Stimulated activated CD4-positive, alpha-beta T cell treated with anti-CD3 and anti-CD28 coated beads, Interleukin-15, amount 100 ng/mL, for 24 hours (primary cell): ENCODE measurements at regions not wholly inside any gene's neighbourhood (a gene's known extent, or its start where the extent isn't known, plus 50 kb on each side); places are given as distances from the start of the nearest gene placed in this dataset.

Experiments used
- DNase-seq: peaks from one replicate; pipeline ENCODE4 v3.0.0-alpha.2; 2020

- DNase-seq = peak; percentile 71
Measured at GRCh38 chr13:33723772-33724435, 94.0 kb upstream of the RFC3 start.

GRCh38 chr13:33725340-33725739, 92.6 kb upstream of the RFC3 start:
- DNase-seq = no peak

- no peak for DNase-seq
Measured at GRCh38 chr13:33727297-33728083, 90.5 kb upstream of the RFC3 start.

- DNase-seq = no peak
Measured at GRCh38 chr13:33728271-33729037, 89.5 kb upstream of the RFC3 start.

- no peak for DNase-seq
Measured at GRCh38 chr13:33730147-33730546, 87.8 kb upstream of the RFC3 start.

- no peak for DNase-seq
Measured at GRCh38 chr13:33730619-33731018, 87.3 kb upstream of the RFC3 start.

- no peak for DNase-seq
Measured at GRCh38 chr13:33735276-33735675, 82.7 kb upstream of the RFC3 start.

GRCh38 chr13:33739254-33739653, 78.7 kb upstream of the RFC3 start:
- no peak for DNase-seq

GRCh38 chr13:33740134-33740538, 77.8 kb upstream of the RFC3 start:
- no peak for DNase-seq

- no peak for DNase-seq
Measured at GRCh38 chr13:33742321-33742720, 75.6 kb upstream of the RFC3 start.

GRCh38 chr13:33743438-33744368, 74.2 kb upstream of the RFC3 start:
- peak; percentile 12 for DNase-seq

GRCh38 chr13:33744589-33745369, 73.2 kb upstream of the RFC3 start:
- DNase-seq = no peak

GRCh38 chr13:33745370-33746324, 72.3 kb upstream of the RFC3 start:
- no peak for DNase-seq

- DNase-seq = no peak
Measured at GRCh38 chr13:33746867-33747266, 71.1 kb upstream of the RFC3 start.

- no peak for DNase-seq
Measured at GRCh38 chr13:33751151-33751550, 66.8 kb upstream of the RFC3 start.

- DNase-seq = no peak
Measured at GRCh38 chr13:33752094-33752493, 65.9 kb upstream of the RFC3 start.

GRCh38 chr13:33752597-33752996, 65.4 kb upstream of the RFC3 start:
- no peak for DNase-seq

GRCh38 chr13:33756929-33757328, 61.0 kb upstream of the RFC3 start:
- no peak for DNase-seq

- DNase-seq = no peak
Measured at GRCh38 chr13:33757713-33758112, 60.2 kb upstream of the RFC3 start.

GRCh38 chr13:33758113-33758512, 59.8 kb upstream of the RFC3 start:
- no peak for DNase-seq

- no peak for DNase-seq
Measured at GRCh38 chr13:33761740-33762139, 56.2 kb upstream of the RFC3 start.
